SK-N-SH (cell line): ENCODE measurements at regions not wholly inside any gene's neighbourhood (a gene's known extent, or its start where the extent isn't known, plus 50 kb on each side); places are given as distances from the start of the nearest gene placed in this dataset.

Source experiments
- CTCF ChIA-PET: fragments of 300-600, 350-600 bp; formaldehyde crosslinking; extraction: SDS; loops from one replicate; lab custom pipeline; 2021; lab: Yijun Ruan, JAX
- POLR2A ChIA-PET: fragments of 350-600 bp; sonication (Branson Sonifier 250); formaldehyde crosslinking; extraction: SDS; loops from one replicate; lab custom pipeline; 2020; ENCODE audit warnings: antibody characterized with exemption, inconsistent platforms; lab: Yijun Ruan, JAX
- DNase-seq: peaks from one replicate; pipeline ENCODE4 v3.0.0; 2012
- H2AFZ ChIP-seq: fragments of 200-600 bp; sonication (generic); 2 replicates; pipeline ENCODE4 v1.8.1; 2016; ENCODE audit warnings: antibody characterized with exemption, mild to moderate bottlenecking, low read depth
- H3F3A ChIP-seq: fragments of 200-600 bp; sonication (generic); replicated peaks from 2 replicates; pipeline ENCODE3; 2016; ENCODE audit warnings: antibody characterized with exemption, mild to moderate bottlenecking; ENCODE audit not compliant: insufficient read depth
- H3K27ac ChIP-seq, 2 experiments: fragments of 200-500 bp in 1 of 2; fragments of 200-600 bp in 1 of 2; sonication (Bioruptor generic) in 1 of 2; sonication (generic), shearing (Covaris generic) in 1 of 2; 2 replicates each; pipeline versions ENCODE4 v1.5.1 to v1.6.1; 2014 to 2016; ENCODE audit warnings: low read depth in 2 of 2, inconsistent platforms in 1 of 2, low read length in 1 of 2, mild to moderate bottlenecking in 1 of 2, mixed read lengths in 1 of 2
- H3K27me3 ChIP-seq: fragments of 200-600 bp; sonication (generic), shearing (Covaris generic); 2 replicates; pipeline ENCODE4 v1.6.1; 2016; ENCODE audit warnings: mixed run types; ENCODE audit not compliant: insufficient read depth
- H3K36me3 ChIP-seq, 2 experiments: fragments of 200-500 bp in 1 of 2; fragments of 200-600 bp in 1 of 2; sonication (Bioruptor generic) in 1 of 2; sonication (generic) in 1 of 2; replicated peaks in 1 of 2; 2 replicates each; pipeline versions ENCODE3 to v1.5.1; 2014 to 2016; ENCODE audit warnings: low read length in 1 of 2, mild to moderate bottlenecking in 1 of 2; ENCODE audit not compliant: insufficient read depth in 2 of 2, control insufficient read depth in 1 of 2
- H3K4me1 ChIP-seq, 2 experiments: fragments of 200-500 bp in 1 of 2; fragments of 200-600 bp in 1 of 2; sonication (Bioruptor generic) in 1 of 2; sonication (generic), shearing (Covaris generic) in 1 of 2; 2 replicates each; pipeline versions ENCODE4 v1.5.1 to v1.6.1; 2014 to 2016; ENCODE audit warnings: low read depth in 1 of 2, low read length in 1 of 2, mixed run types in 1 of 2; ENCODE audit not compliant: insufficient read depth in 2 of 2, control insufficient read depth in 1 of 2
- H3K4me2 ChIP-seq: fragments of 200-600 bp; sonication (generic), shearing (Covaris generic); 2 replicates; pipeline ENCODE4 v1.6.1; 2017; ENCODE audit warnings: mixed run types
- H3K4me3 ChIP-seq, 2 experiments: fragments of 200-500 bp in 1 of 2; fragments of 200-600 bp in 1 of 2; sonication (Bioruptor generic) in 1 of 2; sonication (generic), shearing (Covaris generic) in 1 of 2; 2 replicates each; pipeline versions ENCODE4 v1.5.1 to v1.8.1; 2014 to 2016; ENCODE audit warnings: low read depth in 2 of 2, inconsistent platforms in 1 of 2, low read length in 1 of 2, mild to moderate bottlenecking in 1 of 2, mixed read lengths in 1 of 2, moderate library complexity in 1 of 2
- H3K79me2 ChIP-seq: fragments of 200-600 bp; sonication (generic); 2 replicates; pipeline ENCODE4 v1.8.1; 2017; ENCODE audit warnings: mild to moderate bottlenecking; ENCODE audit not compliant: insufficient read depth
- H3K9ac ChIP-seq: fragments of 200-600 bp; sonication (generic); 2 replicates; pipeline ENCODE4 v1.6.1; 2017; ENCODE audit warnings: mixed run types
- H3K9me2 ChIP-seq: fragments of 200-600 bp; sonication (generic); 2 replicates; pipeline ENCODE4 v1.6.1; 2017; ENCODE audit warnings: mixed run types
- H3K9me3 ChIP-seq: fragments of 200-600 bp; sonication (generic); 2 replicates; pipeline ENCODE4 v1.6.1; 2017; ENCODE audit warnings: mixed run types, mild to moderate bottlenecking, moderate library complexity
- H4K20me1 ChIP-seq: fragments of 200-600 bp; sonication (generic); 2 replicates; pipeline ENCODE4 v1.6.1; 2017; ENCODE audit warnings: mild to moderate bottlenecking, mixed run types; ENCODE audit not compliant: insufficient read depth
- CHD2 ChIP-seq: fragments of 150-350 bp; IDR thresholded peaks from 2 replicates; pipeline ENCODE4 v1.6.1; 2018; ENCODE audit warnings: low read length; ENCODE audit not compliant: partially characterized antibody
- EZH2phosphoT487 ChIP-seq: fragments of 200-600 bp; sonication (generic); IDR thresholded peaks from 2 replicates; pipeline ENCODE4 v1.6.1; 2017; ENCODE audit warnings: low read depth, mixed run types, mild to moderate bottlenecking, antibody characterized with exemption, moderate library complexity, borderline replicate concordance
- GABPA ChIP-seq: IDR thresholded peaks from 2 replicates; pipeline ENCODE4 v1.4.0; 2012; ENCODE audit warnings: low read depth, mild to moderate bottlenecking
- MAX ChIP-seq: IDR thresholded peaks from 2 replicates; pipeline ENCODE4 v1.4.0; 2012; ENCODE audit warnings: low read depth
- MXI1 ChIP-seq: IDR thresholded peaks from 2 replicates; pipeline ENCODE4 v1.6.1; 2012; ENCODE audit warnings: mild to moderate bottlenecking, low read depth, low read length, improper control_type of control experiment
- NFIC ChIP-seq: IDR thresholded peaks from 2 replicates; pipeline ENCODE4 v1.4.0; 2012; ENCODE audit warnings: borderline replicate concordance
- REST ChIP-seq: IDR thresholded peaks from 2 replicates; pipeline ENCODE4 v1.6.1; 2012; ENCODE audit warnings: mild to moderate bottlenecking, low read depth, low read length, moderate library complexity
- RXRA ChIP-seq: IDR thresholded peaks from 2 replicates; pipeline ENCODE4 v1.4.0; 2012; ENCODE audit warnings: low read depth, mild to moderate bottlenecking, borderline replicate concordance
- SMC3 ChIP-seq: IDR thresholded peaks from 2 replicates; pipeline ENCODE4 v1.6.1; 2012; ENCODE audit warnings: low read depth, low read length, improper control_type of control experiment
- TAF1 ChIP-seq: IDR thresholded peaks from 2 replicates; pipeline ENCODE4 v1.6.1; 2012; ENCODE audit warnings: low read depth, mild to moderate bottlenecking, low read length, moderate library complexity, borderline replicate concordance
- TEAD4 ChIP-seq: IDR thresholded peaks from 2 replicates; pipeline ENCODE4 v1.4.0; 2012; ENCODE audit warnings: mild to moderate bottlenecking, borderline replicate concordance; ENCODE audit not compliant: insufficient read depth
- USF2 ChIP-seq: fragments of 150-350 bp; IDR thresholded peaks from 2 replicates; pipeline ENCODE4 v1.6.1; 2017; ENCODE audit warnings: antibody characterized with exemption, low read length, low read depth, borderline replicate concordance
- WGBS: methylation state at CpG from one replicate; pipeline ENCODE4 v1.1.6; 2017; ENCODE audit warnings: low lambda C conversion rate; 5-methylcytosine and 5-hydroxymethylcytosine counted together
- TF ChIP-seq, protein P1 (sequence below): fragments of 200-600 bp; sonication (generic); IDR thresholded peaks from 2 replicates; pipeline ENCODE4 v1.6.1; 2017; ENCODE audit warnings: antibody characterized with exemption, mild to moderate bottlenecking, moderate library complexity
- TF ChIP-seq, protein P2 (sequence below): IDR thresholded peaks from 2 replicates; pipeline ENCODE4; 2012

GRCh38 chr7:89458114-89458513, 662.6 kb upstream of the TEX47 start:
- no peak overlapping the region for H3K4me3 ChIP-seq
- no peaks in the 10 kb centered on the region for H3K9me3 ChIP-seq
- H3K9ac ChIP-seq, result no peak overlapping the region
- H3K9me2 ChIP-seq, result no peaks in the 10 kb centered on the region
- 27% methylated on average over 3 of the region's 3 CpGs for WGBS
- no peaks in the 10 kb centered on the region; a peak in 1 of 4 replicates for H3K4me1 ChIP-seq
- H3K4me2 ChIP-seq, result no peak overlapping the region
- H4K20me1 ChIP-seq, result no peaks in the 10 kb centered on the region
- no peaks in the 10 kb centered on the region for H3K79me2 ChIP-seq
- POLR2A ChIA-PET, result no interaction called here
- CTCF ChIA-PET, result interaction anchor here (0.7 to 1.0 kb wide), 4 partner anchors 11 to 166 kb away, joined by 3 read pairs; no protein-coding TSS in a partner anchor
- H3K36me3 ChIP-seq, result no peaks in the 10 kb centered on the region
- H3F3A ChIP-seq, result no peaks in the 10 kb centered on the region
- no peaks in the 10 kb centered on the region for H3K27me3 ChIP-seq
- TF ChIP-seq TEAD4, result no peak
- TF ChIP-seq, protein P1, sequence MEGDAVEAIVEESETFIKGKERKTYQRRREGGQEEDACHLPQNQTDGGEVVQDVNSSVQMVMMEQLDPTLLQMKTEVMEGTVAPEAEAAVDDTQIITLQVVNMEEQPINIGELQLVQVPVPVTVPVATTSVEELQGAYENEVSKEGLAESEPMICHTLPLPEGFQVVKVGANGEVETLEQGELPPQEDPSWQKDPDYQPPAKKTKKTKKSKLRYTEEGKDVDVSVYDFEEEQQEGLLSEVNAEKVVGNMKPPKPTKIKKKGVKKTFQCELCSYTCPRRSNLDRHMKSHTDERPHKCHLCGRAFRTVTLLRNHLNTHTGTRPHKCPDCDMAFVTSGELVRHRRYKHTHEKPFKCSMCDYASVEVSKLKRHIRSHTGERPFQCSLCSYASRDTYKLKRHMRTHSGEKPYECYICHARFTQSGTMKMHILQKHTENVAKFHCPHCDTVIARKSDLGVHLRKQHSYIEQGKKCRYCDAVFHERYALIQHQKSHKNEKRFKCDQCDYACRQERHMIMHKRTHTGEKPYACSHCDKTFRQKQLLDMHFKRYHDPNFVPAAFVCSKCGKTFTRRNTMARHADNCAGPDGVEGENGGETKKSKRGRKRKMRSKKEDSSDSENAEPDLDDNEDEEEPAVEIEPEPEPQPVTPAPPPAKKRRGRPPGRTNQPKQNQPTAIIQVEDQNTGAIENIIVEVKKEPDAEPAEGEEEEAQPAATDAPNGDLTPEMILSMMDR, result no peak
- TF ChIP-seq REST, result no peak
- TF ChIP-seq MAX, result no peak
- TF ChIP-seq RXRA, result no peak
- no peak for TF ChIP-seq EZH2phosphoT487
- no peak for TF ChIP-seq CHD2
- no peak for TF ChIP-seq USF2
- no peak for TF ChIP-seq MXI1
- no peak for TF ChIP-seq TAF1
- TF ChIP-seq SMC3, result no peak
- TF ChIP-seq, protein P2, sequence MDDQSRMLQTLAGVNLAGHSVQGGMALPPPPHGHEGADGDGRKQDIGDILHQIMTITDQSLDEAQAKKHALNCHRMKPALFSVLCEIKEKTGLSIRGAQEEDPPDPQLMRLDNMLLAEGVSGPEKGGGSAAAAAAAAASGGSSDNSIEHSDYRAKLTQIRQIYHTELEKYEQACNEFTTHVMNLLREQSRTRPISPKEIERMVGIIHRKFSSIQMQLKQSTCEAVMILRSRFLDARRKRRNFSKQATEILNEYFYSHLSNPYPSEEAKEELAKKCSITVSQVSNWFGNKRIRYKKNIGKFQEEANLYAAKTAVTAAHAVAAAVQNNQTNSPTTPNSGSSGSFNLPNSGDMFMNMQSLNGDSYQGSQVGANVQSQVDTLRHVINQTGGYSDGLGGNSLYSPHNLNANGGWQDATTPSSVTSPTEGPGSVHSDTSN, result no peak
- TF ChIP-seq NFIC, result no peak
- TF ChIP-seq GABPA, result no peak
- DNase-seq, result no peak
- H3K27ac ChIP-seq, result no peak overlapping the region
- H2AFZ ChIP-seq, result no peak overlapping the region
